Neural progenitor cell (in vitro differentiated cells): ENCODE measurements at regions not wholly inside any gene's neighbourhood (a gene's known extent, or its start where the extent isn't known, plus 50 kb on each side); places are given as distances from the start of the nearest gene placed in this dataset.

Experiments used
- DNase-seq: peaks from one replicate; pipeline ENCODE4 v3.0.0-alpha.2; 2016; ENCODE audit warnings: low spot score
- H2AFZ ChIP-seq: fragments of 200-600 bp; sonication (generic); replicated peaks from 2 replicates; pipeline ENCODE4 v1.6.1; 2016; ENCODE audit warnings: antibody characterized with exemption
- H3F3A ChIP-seq: fragments of 200-600 bp; sonication (generic); 2 replicates; pipeline ENCODE4 v1.6.1; 2016; ENCODE audit warnings: antibody characterized with exemption, low read depth
- H3K27ac ChIP-seq: fragments of 200-600 bp; sonication (generic); 2 replicates; pipeline ENCODE4 v1.5.1; 2016; ENCODE audit warnings: mild to moderate bottlenecking
- H3K27me3 ChIP-seq: fragments of 200-600 bp; sonication (generic); 2 replicates; pipeline ENCODE4 v1.6.1; 2016; ENCODE audit warnings: mild to moderate bottlenecking, moderate library complexity
- H3K36me3 ChIP-seq: fragments of 200-600 bp; sonication (generic); 2 replicates; pipeline ENCODE4 v1.5.1; 2016
- H3K4me1 ChIP-seq: fragments of 200-600 bp; sonication (generic); 2 replicates; pipeline ENCODE4 v1.6.1; 2016; ENCODE audit warnings: mixed run types
- H3K4me2 ChIP-seq: fragments of 200-600 bp; sonication (generic); 2 replicates; pipeline ENCODE4 v1.6.1; 2016
- H3K4me3 ChIP-seq: fragments of 200-600 bp; sonication (generic); 2 replicates; pipeline ENCODE4 v1.5.1; 2016
- H3K79me2 ChIP-seq: fragments of 200-600 bp; sonication (generic); 2 replicates; pipeline ENCODE4 v1.6.1; 2016; ENCODE audit warnings: low read depth
- H3K9ac ChIP-seq: fragments of 200-600 bp; sonication (generic); 2 replicates; pipeline ENCODE4 v1.6.1; 2016
- H3K9me3 ChIP-seq: fragments of 200-600 bp; sonication (generic); 2 replicates; pipeline ENCODE4 v1.5.1; 2016; ENCODE audit warnings: low read depth
- H4K20me1 ChIP-seq: fragments of 200-600 bp; sonication (generic); 2 replicates; pipeline ENCODE4 v1.6.1; 2016; ENCODE audit warnings: low read depth
- H3K27ac Mint-ChIP-seq: 3 replicates; pipeline ENCODE4 v1.8.0; 2021; ENCODE audit warnings: mixed read lengths
- H3K27me3 Mint-ChIP-seq: 2 replicates; pipeline ENCODE4 v1.8.0; 2022; ENCODE audit warnings: low read depth, mild to moderate bottlenecking, inconsistent platforms, moderate library complexity, mixed read lengths; ENCODE audit not compliant: insufficient read depth
- H3K36me3 Mint-ChIP-seq: 3 replicates; pipeline ENCODE4 v1.8.0; 2021; ENCODE audit warnings: mixed read lengths
- H3K4me1 Mint-ChIP-seq: 3 replicates; pipeline ENCODE4 v1.8.0; 2021; ENCODE audit warnings: mixed read lengths
- H3K4me3 Mint-ChIP-seq: 3 replicates; pipeline ENCODE4 v1.8.0; 2021; ENCODE audit warnings: mild to moderate bottlenecking, moderate library complexity, mixed read lengths
- H3K9me3 Mint-ChIP-seq: 3 replicates; pipeline ENCODE4 v1.8.0; 2020; ENCODE audit warnings: mixed read lengths
- CTCF ChIP-seq: fragments of 200-600 bp; sonication (generic); IDR thresholded peaks from 2 replicates; pipeline ENCODE4 v1.5.1; 2017; ENCODE audit warnings: antibody characterized with exemption, mild to moderate bottlenecking
- EZH2 ChIP-seq: fragments of 200-600 bp; sonication (generic); IDR thresholded peaks from 2 replicates; pipeline ENCODE4 v1.6.1; 2017; ENCODE audit warnings: antibody characterized with exemption, mild to moderate bottlenecking, moderate library complexity
- EZH2phosphoT487 ChIP-seq: fragments of 200-600 bp; sonication (generic); IDR thresholded peaks from 2 replicates; pipeline ENCODE4 v1.6.1; 2017; ENCODE audit warnings: antibody characterized with exemption

- no peaks in the 10 kb centered on the region for H3K27me3 Mint-ChIP-seq
- H3K27ac Mint-ChIP-seq: no peak overlapping the region
Measured at GRCh38 chr5:153079396-153079795, 411.1 kb upstream of the GRIA1 start.

GRCh38 chr5:153080940-153081339 lies 409.5 kb upstream of the GRIA1 start:
- no peak overlapping the region for H3K27ac Mint-ChIP-seq
- H3K27ac ChIP-seq: no peak overlapping the region
- H3K4me3 Mint-ChIP-seq: no peak overlapping the region
- no peaks in the 10 kb centered on the region for H4K20me1 ChIP-seq
- H3K9me3 ChIP-seq: no peaks in the 10 kb centered on the region
- no peak overlapping the region for H3K4me3 ChIP-seq
- TF ChIP-seq EZH2 (no peak), EZH2phosphoT487 (no peak), CTCF (no peak)
- H3K9ac ChIP-seq: no peak overlapping the region
- no peaks in the 10 kb centered on the region for H3K27me3 ChIP-seq
- H3F3A ChIP-seq: no peaks in the 10 kb centered on the region
- no peaks in the 10 kb centered on the region for H3K27me3 Mint-ChIP-seq
- H3K4me1 Mint-ChIP-seq: peaks cover 16% of the 10 kb centered on the region
- DNase-seq: no peak
- peaks cover 5% of the 10 kb centered on the region for H3K9me3 Mint-ChIP-seq
- no peaks in the 10 kb centered on the region for H3K36me3 ChIP-seq
- H3K79me2 ChIP-seq: no peaks in the 10 kb centered on the region
- no peak overlapping the region for H2AFZ ChIP-seq
- no peaks in the 10 kb centered on the region for H3K36me3 Mint-ChIP-seq
- no peak overlapping the region for H3K4me2 ChIP-seq
- H3K4me1 ChIP-seq: no peaks in the 10 kb centered on the region

More at GRCh38 chr5:153079396-153079795, 411.1 kb upstream of the GRIA1 start:
- Histone ChIP-seq H3K79me2 (no peaks in the 10 kb centered on the region), H3K27ac (no peak overlapping the region), H3K4me2 (no peak overlapping the region), H3K9ac (no peak overlapping the region), H3K36me3 (no peaks in the 10 kb centered on the region), H3K4me3 (no peak overlapping the region), H3K27me3 (no peaks in the 10 kb centered on the region), H4K20me1 (no peaks in the 10 kb centered on the region), H2AFZ (no peak overlapping the region), H3K4me1 (no peaks in the 10 kb centered on the region), H3F3A (no peaks in the 10 kb centered on the region), H3K9me3 (no peaks in the 10 kb centered on the region)
- Mint-ChIP-seq H3K36me3 (no peaks in the 10 kb centered on the region), H3K4me3 (no peak overlapping the region), H3K9me3 (peaks cover 5% of the 10 kb centered on the region), H3K4me1 (peaks cover 8% of the 10 kb centered on the region)
- no peak for TF ChIP-seq EZH2phosphoT487
- TF ChIP-seq EZH2: no peak
- TF ChIP-seq CTCF: no peak
- no peak for DNase-seq

- Mint-ChIP-seq H3K4me3 (no peak overlapping the region), H3K27me3 (no peaks in the 10 kb centered on the region)
- no peaks in the 10 kb centered on the region for H3K36me3 ChIP-seq
Measured at GRCh38 chr5:153081385-153081784, 409.1 kb upstream of the GRIA1 start.

More at GRCh38 chr5:153081385-153081784, 409.1 kb upstream of the GRIA1 start:
- no peak overlapping the region for H3K4me2 ChIP-seq
- no peaks in the 10 kb centered on the region for H3K79me2 ChIP-seq
- Mint-ChIP-seq H3K27ac (no peak overlapping the region), H3K4me1 (peaks cover 17% of the 10 kb centered on the region), H3K9me3 (peaks cover 5% of the 10 kb centered on the region), H3K36me3 (no peaks in the 10 kb centered on the region)
- H3K4me1 ChIP-seq: peaks cover 3% of the 10 kb centered on the region
- no peak overlapping the region for H3K27ac ChIP-seq
- H3F3A ChIP-seq: no peaks in the 10 kb centered on the region
- no peaks in the 10 kb centered on the region for H3K27me3 ChIP-seq
- no peaks in the 10 kb centered on the region for H3K9me3 ChIP-seq
- H2AFZ ChIP-seq: no peak overlapping the region
- no peak overlapping the region for H3K4me3 ChIP-seq
- DNase-seq: no peak
- no peak for TF ChIP-seq EZH2phosphoT487
- no peak for TF ChIP-seq EZH2
- no peak for TF ChIP-seq CTCF
- no peak overlapping the region for H3K9ac ChIP-seq
- H4K20me1 ChIP-seq: no peaks in the 10 kb centered on the region
